ENCODE measurements at regions not wholly inside any gene's neighbourhood (a gene's known extent, or its start where the extent isn't known, plus 50 kb on each side); places are given as distances from the start of the nearest gene placed in this dataset.

DNA sequence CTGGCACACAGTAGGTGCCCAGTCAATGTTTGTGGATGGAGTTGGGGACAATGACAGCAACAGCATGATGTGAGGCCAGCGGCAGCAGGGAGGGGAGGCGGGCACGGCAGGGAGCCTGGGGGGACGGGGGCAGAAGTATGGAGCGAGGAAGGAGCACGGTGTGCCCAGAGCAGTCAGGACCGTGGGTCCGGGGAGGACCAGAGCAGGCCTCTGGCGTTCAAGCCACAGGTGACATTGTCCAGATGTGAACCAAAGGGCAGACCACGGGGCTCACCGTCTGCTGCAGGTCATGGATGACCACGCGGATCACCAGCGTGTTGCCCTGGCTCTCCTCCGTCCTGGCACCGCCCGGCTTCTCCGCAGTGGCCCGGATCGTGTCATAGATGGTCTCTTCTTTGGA is 105.5 kb downstream of the SHANK2 start:
- Histone ChIP-seq H3K27ac (no peak overlapping the region), H3K27me3 (no peaks in the 10 kb centered on the region), H3K4me1 (no peaks in the 10 kb centered on the region), H3K9me3 (no peaks in the 10 kb centered on the region), H3K36me3 (no peaks in the 10 kb centered on the region), H3K4me3 (no peak overlapping the region)
- intact Hi-C loops (cut with DNase I): no loop called here
- ATAC-seq (no peak), DNase-seq (no peak)
- TF ChIP-seq, protein P1, sequence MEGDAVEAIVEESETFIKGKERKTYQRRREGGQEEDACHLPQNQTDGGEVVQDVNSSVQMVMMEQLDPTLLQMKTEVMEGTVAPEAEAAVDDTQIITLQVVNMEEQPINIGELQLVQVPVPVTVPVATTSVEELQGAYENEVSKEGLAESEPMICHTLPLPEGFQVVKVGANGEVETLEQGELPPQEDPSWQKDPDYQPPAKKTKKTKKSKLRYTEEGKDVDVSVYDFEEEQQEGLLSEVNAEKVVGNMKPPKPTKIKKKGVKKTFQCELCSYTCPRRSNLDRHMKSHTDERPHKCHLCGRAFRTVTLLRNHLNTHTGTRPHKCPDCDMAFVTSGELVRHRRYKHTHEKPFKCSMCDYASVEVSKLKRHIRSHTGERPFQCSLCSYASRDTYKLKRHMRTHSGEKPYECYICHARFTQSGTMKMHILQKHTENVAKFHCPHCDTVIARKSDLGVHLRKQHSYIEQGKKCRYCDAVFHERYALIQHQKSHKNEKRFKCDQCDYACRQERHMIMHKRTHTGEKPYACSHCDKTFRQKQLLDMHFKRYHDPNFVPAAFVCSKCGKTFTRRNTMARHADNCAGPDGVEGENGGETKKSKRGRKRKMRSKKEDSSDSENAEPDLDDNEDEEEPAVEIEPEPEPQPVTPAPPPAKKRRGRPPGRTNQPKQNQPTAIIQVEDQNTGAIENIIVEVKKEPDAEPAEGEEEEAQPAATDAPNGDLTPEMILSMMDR (IDR thresholded peaks at IDR 0.05): no peak

DNA sequence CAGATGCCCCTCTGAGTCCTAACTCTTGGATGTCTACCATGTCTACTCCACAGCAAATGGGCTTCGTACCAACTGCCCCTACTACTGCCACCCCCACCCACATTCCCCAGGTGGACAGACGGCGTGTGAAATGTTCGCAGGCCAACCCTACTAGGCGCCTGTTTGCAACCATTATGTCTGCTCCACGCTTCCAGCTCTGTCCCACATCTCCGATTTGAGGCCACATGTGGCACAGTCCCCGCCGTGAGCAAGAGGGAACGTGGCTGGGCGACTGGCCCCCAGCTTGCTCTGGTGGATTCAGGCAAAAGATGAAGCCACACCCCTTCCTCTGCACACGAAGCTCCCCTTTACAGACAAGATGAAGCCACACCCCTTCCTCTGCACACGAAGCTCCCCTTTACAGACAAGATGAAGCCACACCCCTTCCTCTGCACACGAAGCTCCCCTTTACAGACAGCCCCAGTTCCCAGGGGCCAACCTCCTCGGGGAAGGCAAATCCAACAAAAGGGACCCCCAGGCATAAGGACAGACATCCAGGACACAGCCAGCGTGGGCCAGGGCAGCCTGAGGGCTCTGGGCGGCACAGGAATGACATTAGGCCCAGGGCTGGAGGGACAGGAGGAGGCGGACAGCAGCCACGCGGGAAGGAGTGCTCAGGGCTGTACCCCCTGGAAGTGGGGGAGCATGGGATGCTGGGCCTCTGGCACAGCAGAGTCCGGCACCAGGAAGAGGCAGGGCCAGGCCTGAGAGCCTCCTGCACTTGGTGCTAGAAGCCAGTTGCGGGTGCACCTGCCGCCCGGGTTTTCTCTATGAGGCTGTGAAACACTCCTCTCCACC is 106.2 kb downstream of the SHANK2 start:
- intact Hi-C loops (cut with DNase I): no loop called here
- H3K27ac ChIP-seq: no peak overlapping the region
- TF ChIP-seq, protein P1 (IDR thresholded peaks at IDR 0.05): no peak
- H3K4me3 ChIP-seq: no peak overlapping the region
- H3K4me1 ChIP-seq: no peaks in the 10 kb centered on the region
- no peaks in the 10 kb centered on the region for H3K27me3 ChIP-seq
- no peaks in the 10 kb centered on the region for H3K36me3 ChIP-seq
- ATAC-seq (no peak), DNase-seq (no peak)
- no peaks in the 10 kb centered on the region for H3K9me3 ChIP-seq

DNA sequence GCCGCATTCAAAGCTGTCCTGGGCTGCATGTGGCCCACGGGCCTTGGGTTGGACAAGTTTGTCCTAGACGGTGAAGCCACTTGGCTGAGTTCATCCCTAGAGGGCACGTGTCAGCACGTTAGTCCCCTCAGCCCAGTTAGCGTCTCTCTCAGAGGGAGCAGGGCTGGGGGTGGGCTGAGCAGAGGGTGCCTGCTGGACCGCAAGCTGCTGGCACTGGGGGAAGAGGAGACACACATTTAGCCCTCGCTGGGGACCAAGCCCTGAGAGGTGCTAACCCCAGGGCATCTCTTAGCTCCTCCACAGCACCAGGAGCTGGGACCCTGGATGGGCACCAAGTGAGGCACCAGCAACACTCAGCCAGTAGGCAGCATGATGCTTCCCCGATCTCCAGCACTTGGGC is 107.0 kb downstream of the SHANK2 start:
- no peaks in the 10 kb centered on the region for H3K9me3 ChIP-seq
- intact Hi-C loops (cut with DNase I): no loop called here
- no peak overlapping the region for H3K4me3 ChIP-seq
- no peaks in the 10 kb centered on the region for H3K4me1 ChIP-seq
- no peak overlapping the region for H3K27ac ChIP-seq
- no peaks in the 10 kb centered on the region for H3K27me3 ChIP-seq
- H3K36me3 ChIP-seq: no peaks in the 10 kb centered on the region
- TF ChIP-seq, protein P1 (IDR thresholded peaks at IDR 0.05): no peak
- ATAC-seq (no peak), DNase-seq (no peak)

- intact Hi-C loops (cut with DNase I): no loop called here
- H3K36me3 ChIP-seq: no peaks in the 10 kb centered on the region
- DNase-seq (no peak), ATAC-seq (no peak)
- no peak overlapping the region for H3K27ac ChIP-seq
- H3K27me3 ChIP-seq: no peaks in the 10 kb centered on the region
- H3K4me1 ChIP-seq: no peaks in the 10 kb centered on the region
- no peak overlapping the region for H3K4me3 ChIP-seq
- H3K9me3 ChIP-seq: no peaks in the 10 kb centered on the region
- TF ChIP-seq, protein P1 (IDR thresholded peaks at IDR 0.05): no peak
These were observed 107.6 kb downstream of the SHANK2 start for GRCh38 chr11:71144736-71145135.

DNA sequence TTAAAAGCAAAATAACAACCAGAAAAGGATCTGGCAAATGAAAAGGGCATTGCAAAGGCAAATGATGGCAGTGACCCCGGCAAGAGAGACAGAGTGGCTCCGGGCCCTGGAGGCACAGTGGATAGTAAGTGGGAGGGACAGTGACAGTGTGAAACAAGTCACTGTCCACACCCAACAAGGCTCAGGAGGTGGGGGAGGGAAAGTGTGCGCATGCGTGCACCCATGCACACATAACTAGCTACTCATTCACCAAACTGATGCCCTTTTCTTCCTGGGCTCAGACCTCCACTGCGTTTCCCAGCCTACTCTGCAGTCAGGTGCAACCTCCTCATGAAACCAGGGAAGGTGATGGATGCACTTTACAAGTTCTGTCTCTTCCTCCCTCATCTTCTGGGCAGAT is 108.4 kb downstream of the SHANK2 start:
- Histone ChIP-seq H3K27me3 (no peaks in the 10 kb centered on the region), H3K4me1 (no peaks in the 10 kb centered on the region), H3K9me3 (no peaks in the 10 kb centered on the region), H3K36me3 (no peaks in the 10 kb centered on the region), H3K4me3 (no peak overlapping the region), H3K27ac (no peak overlapping the region)
- ATAC-seq (no peak), DNase-seq (no peak)
- intact Hi-C loops (cut with DNase I): no loop called here
- TF ChIP-seq, protein P1 (IDR thresholded peaks at IDR 0.05): no peak
